ENCODE measurements at regions not wholly inside any gene's neighbourhood (a gene's known extent, or its start where the extent isn't known, plus 50 kb on each side); places are given as distances from the start of the nearest gene placed in this dataset.

DNA sequence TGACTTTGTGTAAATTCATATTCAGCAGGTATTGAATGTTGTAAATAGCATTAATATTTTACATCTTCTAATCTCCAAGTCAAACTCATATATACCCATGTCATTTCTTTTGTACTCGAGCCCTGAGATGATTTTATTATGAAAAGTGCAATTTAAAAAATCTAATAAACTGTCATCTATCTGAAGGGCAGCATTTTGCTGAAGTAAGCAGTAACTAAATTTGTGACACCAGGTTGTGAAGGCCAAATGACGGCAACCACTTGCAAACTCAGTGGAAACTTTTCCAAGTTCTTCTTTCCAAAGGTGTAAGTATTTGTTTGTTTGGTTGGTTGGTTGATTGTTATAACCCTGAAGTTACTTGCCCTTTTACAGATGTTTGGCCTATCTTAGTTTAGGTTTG, 188.3 kb downstream of the GPR37 start:
- WGBS (ENCODE audit: extremely low coverage, insufficient read length, low lambda C conversion rate): no CpG with 5 or more reads among the region's 2 CpGs
- Mint-ChIP-seq H3K27ac (no peak overlapping the region), H3K36me3 (ENCODE audit: insufficient read depth in 1 of 3, low read depth in 3 of 3) (no peaks in the 10 kb centered on the region), H3K4me3 (no peak overlapping the region), H3K9me3 (0 out of 5 replicates have a peak, but pooled peaks cover 0 to 2% of the 10 kb centered on the region in 2 experiments), H3K27me3 (ENCODE audit: low read depth) (no peaks in the 10 kb centered on the region), H3K4me1 (no peaks in the 10 kb centered on the region)
- Histone ChIP-seq H3K23ac (ENCODE audit: insufficient read length, low read depth, low read length) (no peak overlapping the region), H3K23me2 (ENCODE audit: insufficient read length, low read depth, low read length, poor library complexity, severe bottlenecking) (no peaks in the 10 kb centered on the region), H2BK12ac (ENCODE audit: insufficient read length, low read depth, low read length) (no peak overlapping the region), H4K5ac (ENCODE audit: insufficient read length, low read depth, low read length) (no peak overlapping the region), H3K27me3 (ENCODE audit: insufficient read depth, low read length) (no peaks in the 10 kb centered on the region), H4K8ac (replicated peaks; ENCODE audit: insufficient read length, low read depth, low read length) (no peak overlapping the region), H3K14ac (ENCODE audit: insufficient read depth, low read length) (no peak overlapping the region), H3K79me2 (ENCODE audit: insufficient read depth, low read length) (no peaks in the 10 kb centered on the region), H2BK20ac (ENCODE audit: low read depth, low read length, poor library complexity, severe bottlenecking) (no peak overlapping the region), H3K18ac (ENCODE audit: insufficient read length, low read depth, low read length) (no peak overlapping the region), H4K91ac (ENCODE audit: insufficient read length, low read depth, low read length) (no peak overlapping the region), H3T11ph (ENCODE audit: low read length) (no peak overlapping the region), H4K20me1 (ENCODE audit: control insufficient read depth, insufficient read depth, insufficient read length) (no peaks in the 10 kb centered on the region), H3K79me1 (ENCODE audit: insufficient read depth, low read depth, low read length, poor library complexity, severe bottlenecking) (no peaks in the 10 kb centered on the region), H3K9ac (ENCODE audit: extremely low read depth, insufficient read length, low read length) (no peak overlapping the region), H2AFZ (ENCODE audit: low read length) (no peak overlapping the region), H3K4ac (ENCODE audit: low read depth, low read length) (no peak overlapping the region), H2BK15ac (ENCODE audit: low read depth, low read length) (no peak overlapping the region), H3K56ac (ENCODE audit: insufficient read length, low read depth, low read length) (no peak overlapping the region), H3K9me3 (ENCODE audit: control insufficient read depth, low read depth, low read length) (no peaks in the 10 kb centered on the region), H3K27ac (ENCODE audit: insufficient read length, low read depth, low read length) (no peak overlapping the region), H3K4me1 (ENCODE audit: insufficient read depth, low read length) (no peaks in the 10 kb centered on the region), H2BK5ac (ENCODE audit: insufficient read length, low read length) (no peak overlapping the region), H3K4me2 (ENCODE audit: insufficient read depth, insufficient read length, low read length) (no peak overlapping the region), H2BK120ac (ENCODE audit: low read depth, low read length, poor library complexity, severe bottlenecking) (no peak overlapping the region), H2AK5ac (ENCODE audit: insufficient read length, low read length) (no peak overlapping the region)
- TF ChIP-seq, protein P1, sequence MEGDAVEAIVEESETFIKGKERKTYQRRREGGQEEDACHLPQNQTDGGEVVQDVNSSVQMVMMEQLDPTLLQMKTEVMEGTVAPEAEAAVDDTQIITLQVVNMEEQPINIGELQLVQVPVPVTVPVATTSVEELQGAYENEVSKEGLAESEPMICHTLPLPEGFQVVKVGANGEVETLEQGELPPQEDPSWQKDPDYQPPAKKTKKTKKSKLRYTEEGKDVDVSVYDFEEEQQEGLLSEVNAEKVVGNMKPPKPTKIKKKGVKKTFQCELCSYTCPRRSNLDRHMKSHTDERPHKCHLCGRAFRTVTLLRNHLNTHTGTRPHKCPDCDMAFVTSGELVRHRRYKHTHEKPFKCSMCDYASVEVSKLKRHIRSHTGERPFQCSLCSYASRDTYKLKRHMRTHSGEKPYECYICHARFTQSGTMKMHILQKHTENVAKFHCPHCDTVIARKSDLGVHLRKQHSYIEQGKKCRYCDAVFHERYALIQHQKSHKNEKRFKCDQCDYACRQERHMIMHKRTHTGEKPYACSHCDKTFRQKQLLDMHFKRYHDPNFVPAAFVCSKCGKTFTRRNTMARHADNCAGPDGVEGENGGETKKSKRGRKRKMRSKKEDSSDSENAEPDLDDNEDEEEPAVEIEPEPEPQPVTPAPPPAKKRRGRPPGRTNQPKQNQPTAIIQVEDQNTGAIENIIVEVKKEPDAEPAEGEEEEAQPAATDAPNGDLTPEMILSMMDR (conservative IDR thresholded peaks at IDR 0.05): no peak
- DNase-seq: no peak

All from H9 (cell line).